Jurkat, Clone E6-1 (cell line): ENCODE measurements at regions not wholly inside any gene's neighbourhood (a gene's known extent, or its start where the extent isn't known, plus 50 kb on each side); places are given as distances from the start of the nearest gene placed in this dataset.
"Not testable (repeated sequence)": the region's sequence is repeated elsewhere in the genome, so short reads cannot be mapped to it uniquely, and the experiment has no call there.

ENCODE experiments used
- DNase-seq: peaks from one replicate; pipeline ENCODE4 v3.0.0-alpha.2; 2011; ENCODE audit warnings: low read depth, low spot score
- H3K4me3 ChIP-seq: 2 replicates; pipeline ENCODE4 v1.5.1; 2011; ENCODE audit warnings: mild to moderate bottlenecking, low read length, control low read depth, moderate library complexity

GRCh38 chr1:118440-118839 is 333.0 kb downstream of the OR4F29 start:
- H3K4me3 ChIP-seq, DNase-seq: not testable (repeated sequence)

- not testable (repeated sequence) for DNase-seq, H3K4me3 ChIP-seq
Observed at GRCh38 chr1:115534-115933, 335.9 kb downstream of the OR4F29 start.

GRCh38 chr1:104776-105175 is 346.7 kb downstream of the OR4F29 start:
- H3K4me3 ChIP-seq, DNase-seq: not testable (repeated sequence)

GRCh38 chr1:99481-99880 is 352.0 kb downstream of the OR4F29 start:
- not testable (repeated sequence) for DNase-seq, H3K4me3 ChIP-seq

DNA sequence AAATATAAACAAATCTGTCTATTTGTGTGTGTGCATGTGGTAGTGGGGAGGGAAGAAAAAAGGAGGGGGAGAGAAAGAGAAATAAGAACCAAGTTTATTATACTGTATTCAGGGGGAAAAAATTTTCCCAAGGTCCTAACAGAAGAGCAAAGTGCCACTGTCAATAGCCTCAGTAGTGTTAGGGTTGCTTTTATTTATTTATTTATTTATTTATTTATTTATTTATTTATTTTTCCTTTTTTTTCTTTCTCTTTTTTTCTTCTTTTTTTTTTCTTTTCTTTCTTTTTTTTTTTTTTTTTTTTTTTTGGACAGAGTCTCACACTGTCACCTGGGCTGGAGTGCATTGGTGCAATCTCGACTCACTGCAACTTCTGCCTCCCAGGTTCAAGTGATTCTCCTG is 352.7 kb downstream of the OR4F29 start:
- not testable (repeated sequence) for H3K4me3 ChIP-seq, DNase-seq

DNA sequence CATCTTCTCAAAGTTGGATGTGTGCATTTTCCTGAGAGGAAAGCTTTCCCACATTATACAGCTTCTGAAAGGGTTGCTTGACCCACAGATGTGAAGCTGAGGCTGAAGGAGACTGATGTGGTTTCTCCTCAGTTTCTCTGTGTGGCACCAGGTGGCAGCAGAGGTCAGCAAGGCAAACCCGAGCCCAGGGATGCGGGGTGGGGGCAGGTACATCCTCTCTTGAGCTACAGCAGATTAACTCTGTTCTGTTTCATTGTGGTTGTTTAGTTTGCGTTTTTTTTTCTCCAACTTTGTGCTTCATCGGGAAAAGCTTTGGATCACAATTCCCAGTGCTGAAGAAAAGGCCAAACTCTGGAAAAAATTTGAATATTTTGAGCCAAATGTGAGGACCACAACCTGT is 360.2 kb downstream of the OR4F29 start:
- H3K4me3 ChIP-seq, DNase-seq: not testable (repeated sequence)

- DNase-seq, H3K4me3 ChIP-seq: not testable (repeated sequence)
Observed at GRCh38 chr1:88110-88509, 363.4 kb downstream of the OR4F29 start.

DNA sequence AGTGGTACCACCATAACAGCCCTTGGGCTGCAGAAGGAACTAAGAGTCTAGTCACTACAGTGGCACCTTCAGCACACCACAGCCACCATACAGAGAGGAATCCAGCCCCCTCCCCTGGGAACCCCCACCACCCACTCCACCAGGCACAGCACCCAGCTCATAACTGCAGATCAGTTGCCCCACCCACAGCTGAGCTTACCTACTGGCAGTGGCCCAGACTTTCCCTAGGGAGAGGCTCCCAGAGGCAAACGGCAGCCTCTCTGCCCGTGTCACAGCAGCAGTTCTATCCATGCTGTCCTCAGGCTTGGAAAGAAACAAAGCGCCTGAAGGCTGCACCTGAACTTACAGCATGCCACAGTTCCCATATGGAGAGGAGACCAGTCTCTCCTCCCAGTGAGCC is 372.3 kb downstream of the OR4F29 start:
- not testable (repeated sequence) for H3K4me3 ChIP-seq, DNase-seq

- DNase-seq, H3K4me3 ChIP-seq: not testable (repeated sequence)
Observed at GRCh38 chr1:65119-65518, 386.4 kb downstream of the OR4F29 start, which contains the start of gene OR4F5. Gene OR4F5, plus strand, starts transcription at chr1:65419.

- not testable (repeated sequence) for H3K4me3 ChIP-seq, DNase-seq
Observed at GRCh38 chr1:56014-56531, 395.4 kb downstream of the OR4F29 start.

GRCh38 chr1:53182-53581 is 398.3 kb downstream of the OR4F29 start:
- DNase-seq, H3K4me3 ChIP-seq: not testable (repeated sequence)

DNA sequence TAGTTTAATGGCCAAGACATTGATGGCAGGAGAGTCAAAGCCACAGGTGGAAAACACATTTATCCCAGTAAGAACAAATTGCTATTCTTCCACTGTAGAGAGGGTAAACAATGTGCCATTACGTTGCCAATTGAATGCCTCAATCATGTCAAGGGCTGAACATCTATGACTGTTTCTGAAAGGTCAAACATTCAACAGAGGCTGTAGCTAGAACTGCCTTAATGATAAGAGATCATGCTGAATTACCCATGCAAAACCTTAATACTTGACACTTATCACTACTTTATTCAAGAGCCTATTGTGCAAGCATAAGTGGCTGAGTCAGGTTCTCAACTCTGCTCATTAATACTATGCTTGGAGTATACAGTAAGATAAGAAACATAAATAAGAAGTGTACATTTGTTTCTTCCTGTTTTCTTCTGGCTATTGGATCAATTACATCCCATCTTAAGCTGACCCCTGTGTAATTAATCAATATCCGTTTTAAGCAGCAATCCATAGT is 409.5 kb downstream of the OR4F29 start:
- DNase-seq, H3K4me3 ChIP-seq: not testable (repeated sequence)

- H3K4me3 ChIP-seq = not testable (repeated sequence)
Observed at GRCh38 chr1:41197-41596, 410.3 kb downstream of the OR4F29 start.

GRCh38 chr1:29183-29582 is 422.3 kb downstream of the OR4F29 start:
- not testable (repeated sequence) for H3K4me3 ChIP-seq, DNase-seq

More at GRCh38 chr1:41197-41596, 410.3 kb downstream of the OR4F29 start:
- not testable (repeated sequence) for DNase-seq

- H3K4me3 ChIP-seq, DNase-seq: not testable (repeated sequence)
Observed at GRCh38 chr1:17298-17697, 434.2 kb downstream of the OR4F29 start.

DNA sequence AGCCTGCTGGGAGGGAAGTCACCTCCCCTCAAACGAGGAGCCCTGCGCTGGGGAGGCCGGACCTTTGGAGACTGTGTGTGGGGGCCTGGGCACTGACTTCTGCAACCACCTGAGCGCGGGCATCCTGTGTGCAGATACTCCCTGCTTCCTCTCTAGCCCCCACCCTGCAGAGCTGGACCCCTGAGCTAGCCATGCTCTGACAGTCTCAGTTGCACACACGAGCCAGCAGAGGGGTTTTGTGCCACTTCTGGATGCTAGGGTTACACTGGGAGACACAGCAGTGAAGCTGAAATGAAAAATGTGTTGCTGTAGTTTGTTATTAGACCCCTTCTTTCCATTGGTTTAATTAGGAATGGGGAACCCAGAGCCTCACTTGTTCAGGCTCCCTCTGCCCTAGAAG is 435.5 kb downstream of the OR4F29 start:
- H3K4me3 ChIP-seq, DNase-seq: not testable (repeated sequence)

DNA sequence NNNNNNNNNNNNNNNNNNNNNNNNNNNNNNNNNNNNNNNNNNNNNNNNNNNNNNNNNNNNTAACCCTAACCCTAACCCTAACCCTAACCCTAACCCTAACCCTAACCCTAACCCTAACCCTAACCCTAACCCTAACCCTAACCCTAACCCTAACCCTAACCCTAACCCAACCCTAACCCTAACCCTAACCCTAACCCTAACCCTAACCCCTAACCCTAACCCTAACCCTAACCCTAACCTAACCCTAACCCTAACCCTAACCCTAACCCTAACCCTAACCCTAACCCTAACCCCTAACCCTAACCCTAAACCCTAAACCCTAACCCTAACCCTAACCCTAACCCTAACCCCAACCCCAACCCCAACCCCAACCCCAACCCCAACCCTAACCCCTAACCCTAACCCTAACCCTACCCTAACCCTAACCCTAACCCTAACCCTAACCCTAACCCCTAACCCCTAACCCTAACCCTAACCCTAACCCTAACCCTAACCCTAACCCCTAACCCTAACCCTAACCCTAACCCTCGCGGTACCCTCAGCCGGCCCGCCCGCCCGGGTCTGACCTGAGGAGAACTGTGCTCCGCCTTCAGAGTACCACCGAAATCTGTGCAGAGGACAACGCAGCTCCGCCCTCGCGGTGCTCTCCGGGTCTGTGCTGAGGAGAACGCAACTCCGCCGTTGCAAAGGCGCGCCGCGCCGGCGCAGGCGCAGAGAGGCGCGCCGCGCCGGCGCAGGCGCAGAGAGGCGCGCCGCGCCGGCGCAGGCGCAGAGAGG is 441.3 kb downstream of the OR4F29 start:
- DNase-seq = not testable (repeated sequence)

More for the DNA sequence above, 441.3 kb downstream of the OR4F29 start:
- H3K4me3 ChIP-seq = not testable (repeated sequence)
